GM12865 (cell line): ENCODE measurements at regions not wholly inside any gene's neighbourhood (a gene's known extent, or its start where the extent isn't known, plus 50 kb on each side); places are given as distances from the start of the nearest gene placed in this dataset.

Source experiments
- DNase-seq: peaks from one replicate; pipeline ENCODE4 v3.0.0; 2010; ENCODE audit warnings: low read depth
- H3K4me3 ChIP-seq: 2 replicates; pipeline ENCODE4 v1.5.1; 2011; ENCODE audit warnings: mild to moderate bottlenecking, low read depth, low read length, control low read depth
- CTCF ChIP-seq: IDR thresholded peaks from 2 replicates; pipeline ENCODE4 v1.5.1; 2011; ENCODE audit warnings: low read length, control low read depth, low read depth, inconsistent platforms; ENCODE audit not compliant: insufficient read depth; ENCODE audit errors: missing control alignments

- no peak for TF ChIP-seq CTCF
- no peak overlapping the region for H3K4me3 ChIP-seq
- DNase-seq = no peak
Observed at GRCh38 chr4:52212702-52213101, 161.6 kb downstream of the SPATA18 start.

GRCh38 chr4:52231526-52231925 is 180.4 kb downstream of the SPATA18 start:
- no peak overlapping the region for H3K4me3 ChIP-seq
- no peak for DNase-seq
- TF ChIP-seq CTCF = no peak

GRCh38 chr4:52234561-52235440 is 183.7 kb downstream of the SPATA18 start:
- no peak overlapping the region for H3K4me3 ChIP-seq
- no peak for DNase-seq
- TF ChIP-seq CTCF = no peak

- no peak overlapping the region for H3K4me3 ChIP-seq
- no peak for TF ChIP-seq CTCF
- DNase-seq = no peak
Observed at GRCh38 chr4:52235552-52236201, 184.6 kb downstream of the SPATA18 start.

GRCh38 chr4:52241916-52242315 is 190.8 kb downstream of the SPATA18 start:
- no peak for DNase-seq
- TF ChIP-seq CTCF = no peak
- H3K4me3 ChIP-seq = no peak overlapping the region

- DNase-seq = no peak
- no peak for TF ChIP-seq CTCF
Observed at GRCh38 chr4:52243367-52243766, 192.3 kb downstream of the SPATA18 start.

More at GRCh38 chr4:52243367-52243766, 192.3 kb downstream of the SPATA18 start:
- no peak overlapping the region for H3K4me3 ChIP-seq
